ENCODE measurements at regions not wholly inside any gene's neighbourhood (a gene's known extent, or its start where the extent isn't known, plus 50 kb on each side); places are given as distances from the start of the nearest gene placed in this dataset.

DNA sequence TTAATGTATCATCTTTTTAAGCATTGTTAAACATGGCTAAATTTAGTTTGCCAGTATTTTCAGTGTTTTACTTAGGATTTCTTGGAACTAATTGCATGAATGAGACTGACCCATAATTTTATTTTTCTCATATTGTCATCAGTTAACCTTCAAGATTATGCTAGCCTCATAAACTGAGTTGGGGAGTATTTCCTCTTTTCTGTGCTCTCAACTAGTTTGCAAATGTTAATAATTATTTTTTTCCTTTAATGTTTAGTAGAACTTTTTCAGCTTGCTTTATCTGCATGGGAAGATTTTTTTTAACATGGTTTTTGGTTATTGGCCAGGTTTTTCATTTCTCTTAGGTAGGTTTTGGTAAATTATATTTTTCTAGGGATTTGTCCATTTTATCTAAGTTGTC is 235.4 kb upstream of the SESN3 start:
- no peak for DNase-seq

DNA sequence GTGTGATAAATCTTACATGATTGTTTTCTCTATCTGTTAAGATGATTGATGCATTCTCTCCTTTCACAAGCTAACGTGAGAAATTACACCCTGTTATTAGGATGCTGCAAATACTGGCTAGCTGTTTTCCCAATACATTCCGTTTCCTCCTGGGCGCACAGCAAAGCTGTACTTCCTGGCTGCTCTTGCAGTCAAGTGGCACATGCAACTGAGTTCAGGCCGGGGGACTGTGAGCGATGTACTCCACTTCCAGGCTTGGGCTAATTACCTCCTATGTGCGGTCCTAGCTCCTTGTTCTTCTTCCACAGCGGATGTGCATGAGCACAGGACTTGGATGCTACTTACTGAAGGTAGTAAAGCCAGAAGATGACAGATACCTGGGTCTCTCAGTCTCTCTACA is 234.9 kb upstream of the SESN3 start:
- no peak for DNase-seq

- no peak for DNase-seq
Observed at GRCh38 chr11:95461858-95462257, 230.9 kb upstream of the SESN3 start.

DNA sequence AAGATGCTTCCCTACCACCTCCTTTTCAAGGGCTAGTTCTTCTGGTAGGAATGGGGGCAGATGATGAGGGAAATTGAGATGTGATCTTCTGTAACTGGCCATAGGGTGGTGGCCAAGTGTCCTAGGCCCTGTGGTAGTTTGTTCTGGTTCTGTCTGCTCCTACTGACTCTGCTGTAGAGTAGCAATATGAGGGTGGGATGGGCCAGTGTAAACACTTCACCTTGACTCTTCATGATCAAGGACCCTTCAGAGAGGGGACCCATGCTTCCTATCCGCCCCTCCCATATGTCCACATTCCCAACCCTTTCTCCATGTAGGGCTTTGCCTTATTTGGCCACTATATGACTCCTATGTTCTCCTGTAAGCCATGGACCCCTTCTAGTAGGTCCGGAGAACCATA is 230.3 kb upstream of the SESN3 start:
- DNase-seq: no peak

DNA sequence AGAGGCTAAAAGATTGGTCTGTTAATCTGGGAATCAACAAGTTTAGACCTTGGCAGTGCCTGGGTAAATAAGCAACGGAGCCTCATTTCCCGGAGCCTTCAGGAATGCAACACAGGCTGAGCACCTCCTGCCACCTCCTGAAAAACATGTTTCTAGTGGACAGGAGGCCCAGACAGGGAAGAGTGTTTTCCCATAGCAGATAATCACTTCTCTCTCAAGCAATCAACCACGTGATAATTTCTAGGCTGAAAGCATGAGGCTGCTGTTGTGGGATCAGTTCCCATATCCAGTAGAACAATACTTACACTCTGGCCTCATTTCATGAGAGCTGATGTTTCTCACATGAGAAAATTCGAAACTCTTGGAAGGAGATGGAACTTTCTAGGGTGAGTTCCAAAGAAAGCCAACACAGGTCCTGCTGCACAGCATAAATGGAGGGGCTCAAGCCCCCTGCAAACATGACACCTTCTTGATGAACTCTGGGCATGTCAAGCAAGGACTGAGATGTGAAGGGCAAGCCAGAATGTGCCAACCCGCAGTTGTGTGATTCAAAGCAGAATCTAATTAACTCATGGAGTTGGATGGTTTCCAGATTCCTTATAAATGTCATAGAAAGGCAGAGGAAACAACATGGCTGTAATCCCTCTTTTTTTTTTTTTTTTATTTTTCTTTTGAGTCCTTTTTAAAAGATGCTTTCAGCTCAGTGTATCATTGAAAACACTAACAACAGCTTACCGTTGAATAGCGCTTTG is 228.5 kb upstream of the SESN3 start:
- DNase-seq: peak; percentile 38

DNA sequence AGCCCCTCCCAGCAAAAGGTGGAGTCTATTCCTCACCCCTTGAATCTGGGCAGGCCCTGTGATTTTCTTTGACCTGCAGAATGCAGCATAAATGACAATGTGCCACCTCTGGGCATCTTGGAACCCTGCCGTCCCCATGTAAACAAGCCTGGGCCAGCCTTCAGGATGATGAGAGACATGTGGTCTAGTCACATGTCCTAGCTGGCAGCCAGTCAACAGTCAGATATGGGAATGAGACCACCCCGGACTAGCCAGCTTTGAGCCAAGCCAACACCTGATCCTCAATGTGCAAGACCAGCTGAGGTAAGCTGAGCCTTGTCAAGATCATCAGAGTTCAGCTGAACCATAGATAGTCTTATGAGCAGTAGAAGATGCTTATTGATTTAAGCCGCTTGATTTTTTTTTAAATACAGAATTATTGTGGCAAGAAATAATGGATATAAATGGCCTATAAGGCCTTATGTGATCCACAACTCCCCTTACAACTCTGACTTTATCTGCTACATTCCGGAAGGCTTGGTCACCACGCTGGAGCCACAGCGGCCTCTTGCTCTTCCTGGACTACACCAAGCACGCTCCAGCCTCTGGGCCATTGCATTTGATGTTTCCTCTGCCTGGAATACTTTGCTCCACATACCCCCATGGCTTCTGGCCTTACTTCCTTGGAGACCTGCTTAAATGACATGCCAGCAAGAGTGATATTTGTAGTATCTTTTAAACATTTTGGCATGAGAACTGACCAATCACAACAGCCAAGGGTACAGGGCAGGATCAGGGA is 225.9 kb upstream of the SESN3 start:
- DNase-seq: peak; percentile 44

GRCh38 chr11:95455228-95455970 is 224.4 kb upstream of the SESN3 start:
- peak; percentile 84 for DNase-seq

DNA sequence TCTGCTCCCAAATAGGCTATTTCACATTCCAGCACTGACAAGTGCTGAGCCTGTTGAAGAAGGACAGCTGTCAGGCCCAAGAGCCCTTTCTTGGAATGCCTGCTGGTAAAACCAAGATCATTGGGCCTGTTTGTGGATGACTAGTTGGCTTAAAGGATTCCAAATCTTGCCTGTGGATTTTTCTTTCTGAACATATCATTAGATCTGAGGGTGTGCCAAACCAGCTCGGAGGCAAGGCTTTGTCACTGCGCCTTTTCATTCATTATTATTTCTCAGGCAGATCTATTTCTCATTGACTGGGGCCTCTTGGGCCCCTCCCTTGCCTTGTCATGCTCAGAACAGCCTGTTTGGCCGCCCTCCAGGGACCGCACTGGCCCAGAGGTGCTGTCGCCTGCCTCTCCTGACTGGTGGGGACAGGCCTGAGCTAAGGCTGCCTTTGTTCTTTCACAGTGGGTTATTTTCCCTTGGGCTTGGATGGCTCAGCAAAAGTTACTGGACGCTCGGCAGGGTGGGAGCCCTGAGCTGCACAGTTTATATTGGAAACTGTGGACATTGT is 222.7 kb upstream of the SESN3 start:
- DNase-seq: peak; percentile 44

- DNase-seq: peak; percentile 86
Observed at GRCh38 chr11:95451682-95452081, 220.7 kb upstream of the SESN3 start.

- peak; percentile 10 for DNase-seq
Observed at GRCh38 chr11:95451261-95451660, 220.3 kb upstream of the SESN3 start.

- DNase-seq: peak; percentile 87
Observed at GRCh38 chr11:95450547-95451123, 219.6 kb upstream of the SESN3 start.

GRCh38 chr11:95445746-95446333 is 214.8 kb upstream of the SESN3 start:
- DNase-seq: peak; percentile 43

DNA sequence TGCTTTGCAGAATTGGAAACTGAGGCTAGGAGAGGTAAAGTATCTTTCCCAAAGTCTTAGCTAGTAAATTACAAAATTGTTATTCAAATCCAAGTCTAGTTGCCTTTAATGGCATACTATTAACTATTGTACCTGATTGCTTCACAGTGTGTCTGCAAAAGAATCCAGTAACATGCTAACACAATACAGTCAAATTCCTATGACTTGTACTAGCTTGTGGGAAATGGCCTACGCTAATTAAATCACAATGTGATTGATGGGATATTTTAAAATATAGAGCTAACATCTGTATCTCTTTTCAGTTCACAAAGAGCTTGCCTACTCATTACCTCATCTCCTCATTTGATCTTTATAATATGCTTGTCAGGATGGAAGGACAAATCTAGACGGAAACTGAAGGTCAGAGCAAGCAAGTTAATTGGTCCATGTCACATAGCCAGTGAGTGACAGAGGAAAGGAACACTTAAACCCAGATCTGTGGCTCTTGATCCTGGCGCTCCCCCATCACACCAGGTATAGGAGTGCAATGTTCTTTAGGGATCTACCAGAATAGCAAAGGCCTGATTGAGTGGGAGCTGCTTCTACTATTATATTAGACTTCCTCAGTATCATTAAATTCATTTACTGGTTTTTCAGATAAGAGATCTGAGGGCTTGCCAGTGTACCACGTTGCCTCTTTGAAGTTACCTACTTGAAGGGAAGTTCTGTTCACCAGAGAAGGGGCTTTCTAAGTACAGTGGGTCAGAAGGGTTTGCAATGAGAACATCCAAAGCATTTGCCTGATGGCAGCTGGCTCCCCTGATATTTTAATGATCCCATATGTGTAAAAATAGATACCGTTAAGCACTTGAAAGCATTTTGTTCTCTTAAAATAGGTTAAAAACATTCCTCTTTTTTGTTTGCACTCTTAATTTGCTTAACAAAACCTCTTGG is 213.6 kb upstream of the SESN3 start:
- DNase-seq: no peak

GRCh38 chr11:95443386-95443785 is 212.4 kb upstream of the SESN3 start:
- DNase-seq: no peak

DNA sequence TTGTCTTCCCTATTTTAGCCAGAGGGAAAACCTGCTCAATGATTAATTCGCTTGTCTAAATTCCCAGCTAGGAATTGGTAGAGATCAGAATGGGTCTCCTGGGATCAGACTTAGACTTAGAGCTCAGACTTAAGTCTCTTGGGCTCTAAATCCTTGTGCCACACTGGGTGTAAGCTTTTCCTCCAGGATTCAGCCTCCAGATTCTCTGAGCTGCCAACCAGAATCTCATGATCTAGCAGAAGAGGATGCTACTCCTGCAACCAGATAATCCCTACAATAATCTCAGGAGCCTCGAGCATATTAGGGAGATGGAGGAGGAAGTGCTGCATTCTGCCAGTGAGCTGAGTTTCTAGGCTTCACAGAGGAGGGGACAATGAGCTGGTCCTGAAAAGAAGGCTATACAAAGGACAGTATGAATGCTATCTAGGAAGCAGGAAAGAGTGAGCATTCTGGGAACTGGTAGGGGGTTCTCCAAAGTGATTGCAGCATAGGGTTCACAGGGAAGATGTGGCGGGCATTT is 211.6 kb upstream of the SESN3 start:
- DNase-seq: no peak

DNA sequence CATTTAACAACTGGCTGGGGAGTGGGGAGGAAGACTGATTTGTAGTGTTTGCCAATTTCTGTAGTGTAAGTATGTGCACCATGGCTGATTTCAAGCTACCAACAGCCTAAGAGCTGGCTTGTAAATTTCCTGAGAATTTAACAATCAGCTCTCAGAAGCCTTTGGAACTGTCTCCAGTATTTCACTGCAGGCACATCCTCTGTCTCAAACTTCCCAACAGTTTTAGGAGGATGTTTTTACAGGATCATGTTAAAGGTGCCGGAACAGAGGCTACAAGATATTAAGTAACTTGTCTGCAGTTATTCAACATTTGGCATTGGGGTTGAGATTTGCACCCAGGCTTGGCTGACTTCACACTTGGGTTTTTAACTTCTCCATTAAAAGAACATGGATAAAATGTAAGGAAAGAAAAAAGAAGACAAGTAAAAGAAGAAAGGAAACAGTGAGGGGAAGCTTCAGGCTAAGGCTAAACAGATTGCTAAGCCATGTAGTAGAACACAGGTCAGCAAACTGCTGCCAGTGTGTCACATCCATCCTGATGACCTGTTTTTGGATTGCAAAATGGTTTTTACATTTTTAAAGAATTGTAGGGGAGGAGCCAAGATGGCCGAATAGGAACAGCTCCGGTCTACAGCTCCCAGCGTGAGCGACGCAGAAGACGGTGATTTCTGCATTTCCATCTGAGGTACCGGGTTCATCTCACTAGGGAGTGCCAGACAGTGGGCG is 204.8 kb upstream of the SESN3 start:
- DNase-seq: no peak

DNA sequence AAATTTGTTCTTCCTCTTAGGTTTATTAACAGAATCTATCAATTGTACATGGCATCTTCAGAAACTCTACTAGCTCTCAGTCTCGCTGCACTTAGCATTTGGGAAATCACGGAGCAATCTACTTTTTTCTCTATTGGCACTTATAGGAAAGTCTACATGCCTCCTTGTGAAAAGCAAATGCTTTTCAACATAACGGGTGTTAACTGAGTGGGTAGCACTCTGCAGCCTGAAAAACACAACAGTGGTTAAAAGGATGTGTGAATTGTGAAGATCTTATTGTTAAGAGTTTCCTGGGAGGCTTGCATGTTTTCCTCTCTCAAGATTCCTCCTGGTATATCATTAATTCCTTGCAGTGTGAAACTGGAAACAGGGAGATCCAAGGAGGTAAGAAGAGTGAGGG is 204.2 kb upstream of the SESN3 start:
- DNase-seq: no peak

DNA sequence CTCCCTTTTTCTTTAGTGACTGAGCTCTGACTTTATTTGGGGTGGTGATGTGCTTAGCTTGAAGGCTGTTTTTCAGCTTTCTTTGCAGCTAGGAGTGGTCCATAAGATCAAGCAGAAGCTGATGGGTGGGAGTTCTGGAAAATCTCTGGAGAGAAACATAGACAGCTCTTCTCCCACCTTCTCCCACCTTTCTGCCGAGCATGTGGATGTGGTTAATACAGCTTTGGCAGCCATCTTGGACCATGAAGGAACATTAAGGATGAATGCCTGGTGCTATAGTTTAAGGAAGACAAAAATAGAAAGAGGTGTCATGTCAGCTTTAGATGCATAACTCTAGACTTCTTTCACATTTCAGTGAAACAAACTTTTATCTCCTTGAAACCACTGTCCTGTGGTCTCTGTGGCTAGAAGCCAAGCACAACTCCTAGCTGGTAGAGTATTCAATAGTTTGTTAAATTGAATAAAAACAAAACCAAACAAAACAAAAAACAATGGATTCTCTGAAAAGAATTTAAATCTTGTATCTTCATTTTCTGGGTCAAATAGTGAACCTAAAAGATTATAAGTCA is 203.6 kb upstream of the SESN3 start:
- peak; percentile 15 for DNase-seq

DNA sequence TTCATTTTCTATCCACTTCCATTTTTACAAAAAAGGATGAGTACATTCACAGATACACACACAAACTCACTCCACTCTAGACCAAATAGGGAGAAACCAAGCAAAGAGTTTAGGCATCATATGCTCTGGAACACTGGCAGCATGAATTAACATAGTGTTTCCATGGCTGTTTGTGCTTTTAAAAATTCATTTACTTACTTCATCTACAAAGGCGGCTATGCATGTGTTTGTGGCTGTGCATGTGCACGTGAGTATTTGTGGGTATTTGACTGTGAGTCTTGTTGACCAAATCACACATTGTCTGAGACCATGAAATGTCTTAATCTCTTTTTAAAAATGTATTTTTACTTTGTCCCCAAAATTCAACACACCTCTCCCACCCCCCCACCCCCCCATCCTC is 203.0 kb upstream of the SESN3 start:
- DNase-seq: no peak

Measured in fibroblast of skin of scalp (primary cell).